H1 (cell line): ENCODE measurements at regions not wholly inside any gene's neighbourhood (a gene's known extent, or its start where the extent isn't known, plus 50 kb on each side); places are given as distances from the start of the nearest gene placed in this dataset.

Experiments
- CTCF ChIA-PET: fragments of 300-600 bp; sonication (Branson Sonifier 250); formaldehyde crosslinking; loops from one replicate; lab custom pipeline; 2021; ENCODE audit not compliant: partially characterized antibody; lab: Charles Lee
- POLR2A ChIA-PET: fragments of 300-600 bp; sonication (Branson Sonifier 250); formaldehyde crosslinking; loops from one replicate; lab custom pipeline; 2021; ENCODE audit warnings: inconsistent platforms; ENCODE audit not compliant: partially characterized antibody; lab: Charles Lee
- DNase-seq, 2 experiments: peaks; one replicate each; pipeline versions ENCODE4 v3.0.0 to v3.0.0-alpha.2; 2010 to 2022; ENCODE audit warnings: low spot score in 2 of 2, low read depth in 1 of 2, mixed read lengths in 1 of 2
- FAIRE-seq: peaks from 2 replicates; lab custom pipeline; 2011; peaks lifted over from hg19 to GRCh38; lab: Jason Lieb, UNC
- H2AFZ ChIP-seq: 2 replicates; pipeline ENCODE4 v1.8.1; 2012; ENCODE audit warnings: low read length, inconsistent platforms
- H2AK5ac ChIP-seq: 2 replicates; pipeline ENCODE4 v1.6.1; 2013; ENCODE audit warnings: low read depth, low read length
- H2BK120ac ChIP-seq: replicated peaks from 2 replicates; pipeline ENCODE3; 2013; ENCODE audit warnings: low read depth, low read length, inconsistent platforms
- H2BK12ac ChIP-seq: 2 replicates; pipeline ENCODE4 v1.6.1; 2013; ENCODE audit warnings: low read depth, low read length
- H2BK15ac ChIP-seq: 2 replicates; pipeline ENCODE4 v1.6.1; 2013; ENCODE audit warnings: low read length
- H2BK20ac ChIP-seq: 2 replicates; pipeline ENCODE4 v1.6.1; 2013; ENCODE audit warnings: low read length
- H2BK5ac ChIP-seq: 2 replicates; pipeline ENCODE4 v1.6.1; 2013; ENCODE audit warnings: low read depth, low read length
- H3K14ac ChIP-seq: 2 replicates; pipeline ENCODE4 v1.6.1; 2013; ENCODE audit warnings: inconsistent platforms; ENCODE audit not compliant: insufficient read length
- H3K18ac ChIP-seq: 2 replicates; pipeline ENCODE4 v1.6.1; 2013; ENCODE audit warnings: low read length; ENCODE audit errors: extremely low read depth
- H3K23ac ChIP-seq: 2 replicates; pipeline ENCODE4 v1.6.1; 2013; ENCODE audit warnings: inconsistent platforms; ENCODE audit not compliant: insufficient read length
- H3K23me2 ChIP-seq: 2 replicates; pipeline ENCODE4 v1.6.1; 2013; ENCODE audit warnings: low read depth, low read length
- H3K27ac ChIP-seq: 2 replicates; pipeline ENCODE4 v1.6.1; 2011; ENCODE audit warnings: low read depth, low read length, inconsistent platforms
- H3K27me3 ChIP-seq, 4 experiments: replicated peaks in 1 of 4; 1 replicate in 1 of 4; 2 replicates in 3 of 4; pipeline versions ENCODE4 v1.6.1 to v1.8.1; 2011 to 2013; ENCODE audit warnings: low read length in 3 of 4, mild to moderate bottlenecking in 3 of 4, inconsistent platforms in 2 of 4, mixed read lengths in 2 of 4, moderate library complexity in 1 of 4; ENCODE audit not compliant: control insufficient read depth in 3 of 4, insufficient read depth in 3 of 4; ENCODE audit errors: extremely low read depth in 1 of 4
- H3K36me3 ChIP-seq, 4 experiments: 2 replicates each; pipeline versions ENCODE4 v1.6.1 to v1.8.1; 2011 to 2013; ENCODE audit warnings: mild to moderate bottlenecking in 4 of 4, low read length in 3 of 4, moderate library complexity in 2 of 4, control low read depth in 1 of 4, inconsistent platforms in 1 of 4; ENCODE audit not compliant: insufficient read depth in 4 of 4, control insufficient read depth in 2 of 4
- H3K4ac ChIP-seq: replicated peaks from 2 replicates; pipeline ENCODE3; 2013; ENCODE audit warnings: low read length, low read depth, mixed read lengths, inconsistent platforms; ENCODE audit not compliant: insufficient read length
- H3K4me1 ChIP-seq, 4 experiments: replicated peaks in 1 of 4; 1 replicate in 1 of 4; 2 replicates in 3 of 4; pipeline versions ENCODE4 v1.6.1 to v1.8.1; 2011 to 2013; ENCODE audit warnings: low read length in 3 of 4, inconsistent platforms in 2 of 4, mixed read lengths in 1 of 4; ENCODE audit not compliant: insufficient read depth in 4 of 4, control insufficient read depth in 3 of 4
- H3K4me2 ChIP-seq, 2 experiments: 2 replicates each; pipeline versions ENCODE4 v1.6.1 to v1.8.1; 2011 to 2013; ENCODE audit warnings: low read depth in 2 of 2, low read length in 2 of 2, control low read depth in 1 of 2, inconsistent platforms in 1 of 2, mild to moderate bottlenecking in 1 of 2; ENCODE audit not compliant: insufficient read depth in 1 of 2
- H3K4me3 ChIP-seq, 4 experiments: fragments of 200-600, 300-600 bp in 1 of 4; sonication (generic), shearing (Covaris generic), sonication (Bioruptor Twin) in 1 of 4; 2 replicates each; pipeline versions ENCODE4 v1.5.1 to v1.8.1; 2011 to 2016; ENCODE audit warnings: low read length in 4 of 4, low read depth in 3 of 4, control low read depth in 2 of 4, inconsistent platforms in 2 of 4, mild to moderate bottlenecking in 2 of 4, mixed read lengths in 1 of 4, moderate library complexity in 1 of 4; ENCODE audit not compliant: insufficient read depth in 2 of 4; ENCODE audit errors: extremely low read depth in 1 of 4
- H3K56ac ChIP-seq: replicated peaks from 2 replicates; pipeline ENCODE3; 2013; ENCODE audit warnings: low read depth, mild to moderate bottlenecking, mixed read lengths, low read length, inconsistent platforms; ENCODE audit not compliant: insufficient read length
- H3K79me1 ChIP-seq: 2 replicates; pipeline ENCODE4 v1.6.1; 2013; ENCODE audit warnings: low read depth, low read length, control low read depth
- H3K79me2 ChIP-seq, 2 experiments: 2 replicates each; pipeline versions ENCODE4 v1.6.1 to v1.8.1; 2012 to 2013; ENCODE audit warnings: low read length in 2 of 2, mild to moderate bottlenecking in 2 of 2, inconsistent platforms in 1 of 2; ENCODE audit not compliant: insufficient read depth in 2 of 2, control insufficient read depth in 1 of 2
- H3K9ac ChIP-seq, 4 experiments: replicated peaks in 1 of 4; 1 replicate in 1 of 4; 2 replicates in 3 of 4; pipeline versions ENCODE4 v1.6.1 to v1.8.1; 2011 to 2013; ENCODE audit warnings: low read depth in 3 of 4, low read length in 3 of 4, control low read depth in 2 of 4, mild to moderate bottlenecking in 2 of 4, moderate library complexity in 2 of 4, inconsistent platforms in 1 of 4; ENCODE audit errors: extremely low read depth in 1 of 4
- H3K9me3 ChIP-seq, 2 experiments: 2 replicates each; pipeline versions ENCODE4 v1.6.1 to v1.8.1; 2012 to 2013; ENCODE audit warnings: mild to moderate bottlenecking in 2 of 2, moderate library complexity in 2 of 2, control low read depth in 1 of 2, inconsistent platforms in 1 of 2, low read depth in 1 of 2, low read length in 1 of 2, mixed read lengths in 1 of 2; ENCODE audit not compliant: insufficient read depth in 2 of 2
- H4K20me1 ChIP-seq, 2 experiments: replicated peaks in 1 of 2; 2 replicates each; pipeline versions ENCODE3 to v1.8.1; 2011 to 2013; ENCODE audit warnings: inconsistent platforms in 2 of 2, low read length in 2 of 2, mild to moderate bottlenecking in 1 of 2; ENCODE audit not compliant: insufficient read depth in 2 of 2, control insufficient read depth in 1 of 2
- H4K5ac ChIP-seq: 2 replicates; pipeline ENCODE4 v1.6.1; 2013; ENCODE audit warnings: low read length, low read depth, mixed read lengths, inconsistent platforms; ENCODE audit not compliant: insufficient read length
- H4K8ac ChIP-seq: 2 replicates; pipeline ENCODE4 v1.8.0; 2013; ENCODE audit warnings: mild to moderate bottlenecking, moderate library complexity, low read length, inconsistent platforms; ENCODE audit not compliant: insufficient read depth; ENCODE audit errors: extremely low read depth
- H4K91ac ChIP-seq: replicated peaks from 2 replicates; pipeline ENCODE3; 2013; ENCODE audit warnings: low read length, mixed read lengths, inconsistent platforms; ENCODE audit not compliant: insufficient read length
- CHD2 ChIP-seq: IDR thresholded peaks from 2 replicates; pipeline ENCODE4 v1.6.1; 2012; ENCODE audit warnings: low read length, improper control_type of control experiment
- HDAC6 ChIP-seq: IDR thresholded peaks from one replicate; pipeline ENCODE4 v1.7.1; 2012; ENCODE audit warnings: low read depth, mild to moderate bottlenecking, inconsistent platforms, low read length, moderate library complexity
- POLR2A ChIP-seq, 2 experiments: IDR thresholded peaks; 1 replicate in 1 of 2; 2 replicates in 1 of 2; pipeline ENCODE4 v1.6.1; 2011; ENCODE audit warnings: low read depth in 2 of 2, low read length in 2 of 2, mild to moderate bottlenecking in 2 of 2; ENCODE audit errors: control extremely low read depth in 1 of 2
- POLR2AphosphoS5 ChIP-seq: IDR thresholded peaks from 2 replicates; pipeline ENCODE4 v1.6.1; 2011; ENCODE audit warnings: low read depth, low read length
- RFX5 ChIP-seq: IDR thresholded peaks from 2 replicates; pipeline ENCODE4 v1.6.1; 2011; ENCODE audit warnings: low read depth, low read length, improper control_type of control experiment, borderline replicate concordance
- TAF1 ChIP-seq: IDR thresholded peaks from 2 replicates; pipeline ENCODE4 v1.6.1; 2011; ENCODE audit warnings: mild to moderate bottlenecking, low read depth, low read length
- TCF12 ChIP-seq: IDR thresholded peaks from 2 replicates; pipeline ENCODE4 v1.6.1; 2011; ENCODE audit warnings: low read depth, mild to moderate bottlenecking, low read length
- TEAD4 ChIP-seq: IDR thresholded peaks from 2 replicates; pipeline ENCODE4 v1.6.1; 2012; ENCODE audit warnings: low read depth, low read length, inconsistent platforms, mixed read lengths
- WGBS, 2 experiments: shearing (Covaris generic) in 1 of 2; methylation state at CpG; one replicate each; pipeline versions ENCODE4 v1.1.6 to v1.1.7; 2013 to 2015; ENCODE audit warnings: low lambda C conversion rate in 2 of 2, mixed read lengths in 2 of 2, inconsistent platforms in 1 of 2, low coverage in 1 of 2, missing lambda C conversion rate in 1 of 2; ENCODE audit not compliant: insufficient replicate concordance in 2 of 2, insufficient coverage in 1 of 2, insufficient read length in 1 of 2; ENCODE audit errors: extremely low coverage in 1 of 2, missing lambda C conversion rate in 1 of 2; 5-methylcytosine and 5-hydroxymethylcytosine counted together
- TF ChIP-seq, protein P1 (sequence below): IDR thresholded peaks from 2 replicates; pipeline ENCODE4 v1.6.1; 2012; ENCODE audit warnings: low read length, inconsistent platforms

- DNase-seq, result peak in 1 of 2 experiments; percentile 41
These were observed 499.6 kb upstream of the RAB6C start for GRCh38 chr2:129479892-129480291.

More at GRCh38 chr2:129479892-129480291, 499.6 kb upstream of the RAB6C start:
- no peak overlapping the region for H3K14ac ChIP-seq
- no peak overlapping the region for H4K5ac ChIP-seq
- no peak overlapping the region for H2BK12ac ChIP-seq
- CTCF ChIA-PET, result interaction anchor here (0.7 kb wide), 1 partner anchor 269 kb away, joined by 3 read pairs; no protein-coding TSS in a partner anchor
- H2BK120ac ChIP-seq, result no peak overlapping the region
- H3K9me3 ChIP-seq, result 0 out of 4 replicates have a peak, but pooled peaks cover 0 to 2% of the 10 kb centered on the region in 2 experiments
- 83% methylated on average over 7 of the region's 7 CpGs; no CpG with 5 or more reads in 1 of the 2 experiments for WGBS, 2 experiments
- no peaks in the 10 kb centered on the region for H3K23me2 ChIP-seq
- H2BK20ac ChIP-seq, result no peak overlapping the region
- H4K91ac ChIP-seq, result no peak overlapping the region
- no peak overlapping the region for H3K4me3 ChIP-seq
- FAIRE-seq, result no peak
- H2AK5ac ChIP-seq, result no peak overlapping the region
- H3K9ac ChIP-seq, result no peak overlapping the region
- TF ChIP-seq TAF1 (no peak), RFX5 (no peak), POLR2A (IDR thresholded peaks at IDR 0.05; ENCODE audit: control extremely low read depth in 1 of 2, low read depth in 2 of 2, low read length in 2 of 2) (no peak), POLR2AphosphoS5 (no peak), TEAD4 (peak; percentile 51; the same call in 1 of the 2 replicates), CHD2 (no peak), TCF12 (no peak), HDAC6 (no peak)
- TF ChIP-seq, protein P1, sequence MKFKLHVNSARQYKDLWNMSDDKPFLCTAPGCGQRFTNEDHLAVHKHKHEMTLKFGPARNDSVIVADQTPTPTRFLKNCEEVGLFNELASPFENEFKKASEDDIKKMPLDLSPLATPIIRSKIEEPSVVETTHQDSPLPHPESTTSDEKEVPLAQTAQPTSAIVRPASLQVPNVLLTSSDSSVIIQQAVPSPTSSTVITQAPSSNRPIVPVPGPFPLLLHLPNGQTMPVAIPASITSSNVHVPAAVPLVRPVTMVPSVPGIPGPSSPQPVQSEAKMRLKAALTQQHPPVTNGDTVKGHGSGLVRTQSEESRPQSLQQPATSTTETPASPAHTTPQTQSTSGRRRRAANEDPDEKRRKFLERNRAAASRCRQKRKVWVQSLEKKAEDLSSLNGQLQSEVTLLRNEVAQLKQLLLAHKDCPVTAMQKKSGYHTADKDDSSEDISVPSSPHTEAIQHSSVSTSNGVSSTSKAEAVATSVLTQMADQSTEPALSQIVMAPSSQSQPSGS, result no peak
- H2BK5ac ChIP-seq, result no peak overlapping the region
- H3K4ac ChIP-seq, result no peak overlapping the region
- peaks cover 0 to 8% (median 1%) of the 10 kb centered on the region in 4 experiments; a peak in 2 of 7 replicates for H3K4me1 ChIP-seq
- H3K4me2 ChIP-seq, result no peak overlapping the region
- no peak overlapping the region for H3K18ac ChIP-seq
- no peak overlapping the region for H2AFZ ChIP-seq
- no peaks in the 10 kb centered on the region for H3K36me3 ChIP-seq
- no peak overlapping the region for H3K56ac ChIP-seq
- no peak overlapping the region for H3K23ac ChIP-seq
- no peaks in the 10 kb centered on the region for H4K20me1 ChIP-seq
- H3K79me1 ChIP-seq, result no peaks in the 10 kb centered on the region
- H4K8ac ChIP-seq, result no peak overlapping the region
- H3K27ac ChIP-seq, result no peak overlapping the region
- POLR2A ChIA-PET, result no interaction called here
- no peaks in the 10 kb centered on the region for H3K79me2 ChIP-seq
- no peak overlapping the region for H2BK15ac ChIP-seq
- H3K27me3 ChIP-seq, result no peaks in the 10 kb centered on the region
